GM23338 (cell line): ENCODE measurements at regions not wholly inside any gene's neighbourhood (a gene's known extent, or its start where the extent isn't known, plus 50 kb on each side); places are given as distances from the start of the nearest gene placed in this dataset.

Experiments used
- ATAC-seq: fragments of 200-7000 bp; cut with Tn5 transposase; 3 replicates; pipeline ENCODE4 v1.9.1; 2020
- DNase-seq: peaks from one replicate; pipeline ENCODE4 v3.0.0-alpha.2; 2015; ENCODE audit warnings: low spot score
- H2AFZ ChIP-seq: fragments of 200-600 bp; sonication (generic); 2 replicates; pipeline ENCODE4 v1.8.0; 2016; ENCODE audit warnings: antibody characterized with exemption, mild to moderate bottlenecking, moderate library complexity
- H3F3A ChIP-seq: fragments of 200-600 bp; sonication (generic); replicated peaks from 2 replicates; pipeline ENCODE4 v1.8.0; 2017; ENCODE audit warnings: antibody characterized with exemption, mixed run types, low read depth
- H3K27ac ChIP-seq: fragments of 200-600 bp; sonication (generic); 2 replicates; pipeline ENCODE4 v1.6.1; 2016; ENCODE audit warnings: low read depth
- H3K27me3 ChIP-seq: fragments of 200-600 bp; sonication (generic); 2 replicates; pipeline ENCODE4 v1.8.0; 2016; ENCODE audit warnings: mild to moderate bottlenecking, mixed run types, moderate library complexity; ENCODE audit not compliant: insufficient read depth
- H3K36me3 ChIP-seq: fragments of 200-600 bp; sonication (generic); 2 replicates; pipeline ENCODE4 v1.8.0; 2016; ENCODE audit warnings: mild to moderate bottlenecking; ENCODE audit not compliant: insufficient read depth
- H3K4me1 ChIP-seq: fragments of 200-600 bp; sonication (generic); 2 replicates; pipeline ENCODE4 v1.8.0; 2016; ENCODE audit warnings: mild to moderate bottlenecking, moderate library complexity; ENCODE audit not compliant: insufficient read depth
- H3K4me2 ChIP-seq: fragments of 200-600 bp; sonication (generic); 2 replicates; pipeline ENCODE4 v1.7.1; 2017; ENCODE audit warnings: mixed run types
- H3K4me3 ChIP-seq: fragments of 200-600 bp; sonication (generic); 2 replicates; pipeline ENCODE4 v1.6.1; 2016; ENCODE audit warnings: mixed run types
- H3K79me2 ChIP-seq: fragments of 200-600 bp; sonication (generic); replicated peaks from 2 replicates; pipeline ENCODE4 v1.8.0; 2017; ENCODE audit warnings: mild to moderate bottlenecking; ENCODE audit not compliant: insufficient read depth
- H3K9me2 ChIP-seq: fragments of 200-600 bp; sonication (generic); 2 replicates; pipeline ENCODE4 v1.8.0; 2017; ENCODE audit not compliant: insufficient read depth
- H4K20me1 ChIP-seq: fragments of 200-600 bp; sonication (generic); replicated peaks from 2 replicates; pipeline ENCODE4 v1.8.0; 2017; ENCODE audit warnings: mild to moderate bottlenecking; ENCODE audit not compliant: insufficient read depth
- H3K27ac Mint-ChIP-seq: 2 replicates; pipeline ENCODE4 v1.8.0; 2020; ENCODE audit warnings: inconsistent platforms, mild to moderate bottlenecking, moderate library complexity, mixed read lengths
- H3K27me3 Mint-ChIP-seq: 3 replicates; pipeline ENCODE4 v1.8.0; 2022; ENCODE audit warnings: low read depth, mild to moderate bottlenecking, moderate library complexity, mixed read lengths, inconsistent platforms; ENCODE audit not compliant: insufficient read depth, poor library complexity
- H3K36me3 Mint-ChIP-seq: 3 replicates; pipeline ENCODE4 v1.8.0; 2021; ENCODE audit warnings: low read depth, mild to moderate bottlenecking, inconsistent platforms, moderate library complexity, mixed read lengths
- H3K4me1 Mint-ChIP-seq: 3 replicates; pipeline ENCODE4 v1.8.0; 2020; ENCODE audit warnings: mild to moderate bottlenecking, inconsistent platforms, mixed read lengths
- H3K4me3 Mint-ChIP-seq: 3 replicates; pipeline ENCODE4 v1.8.0; 2021; ENCODE audit warnings: moderate library complexity, mild to moderate bottlenecking, inconsistent platforms, mixed read lengths
- H3K9me3 Mint-ChIP-seq: 3 replicates; pipeline ENCODE4 v1.8.0; 2020; ENCODE audit warnings: moderate library complexity, mild to moderate bottlenecking, inconsistent platforms, mixed read lengths
- CREB1 ChIP-seq: fragments of 250-450 bp; sonication (Bioruptor Pico); IDR thresholded peaks from 2 replicates; pipeline ENCODE4 v1.5.0; 2020; ENCODE audit warnings: low read depth, mild to moderate bottlenecking, moderate library complexity
- EZH2 ChIP-seq: fragments of 200-600 bp; sonication (generic); IDR thresholded peaks from one replicate; pipeline ENCODE4 v1.8.0; 2017; ENCODE audit warnings: antibody characterized with exemption, mild to moderate bottlenecking, low read depth; ENCODE audit not compliant: unreplicated experiment
- EZH2phosphoT487 ChIP-seq: fragments of 200-600 bp; sonication (generic); IDR thresholded peaks from one replicate; pipeline ENCODE4 v1.8.1; 2018; ENCODE audit warnings: antibody characterized with exemption; ENCODE audit not compliant: unreplicated experiment
- JUNB ChIP-seq: IDR thresholded peaks from one replicate; pipeline ENCODE4 v1.6.1; 2016; ENCODE audit warnings: antibody characterized with exemption; ENCODE audit not compliant: unreplicated experiment
- NANOG ChIP-seq: IDR thresholded peaks from 2 replicates; pipeline ENCODE4 v1.6.1; 2016; ENCODE audit warnings: antibody characterized with exemption, borderline replicate concordance
- POLR2AphosphoS5 ChIP-seq: IDR thresholded peaks from 2 replicates; pipeline ENCODE4 v1.6.1; 2016; ENCODE audit warnings: antibody characterized with exemption, low read depth
- STAT1 ChIP-seq: IDR thresholded peaks from one replicate; pipeline ENCODE4 v1.6.1; 2016; ENCODE audit warnings: antibody characterized with exemption; ENCODE audit not compliant: unreplicated experiment
- ZNF114 ChIP-seq: fragments of 250-450 bp; sonication (Bioruptor Pico); IDR thresholded peaks from 2 replicates; pipeline ENCODE4 v1.5.0; 2020; ENCODE audit warnings: mild to moderate bottlenecking, moderate library complexity
- ZNF331 ChIP-seq: fragments of 250-450 bp; sonication (Bioruptor Pico); IDR thresholded peaks from 2 replicates; pipeline ENCODE4 v1.5.0; 2020; ENCODE audit warnings: low read depth, mild to moderate bottlenecking, moderate library complexity
- TF ChIP-seq, protein P1 (sequence below): IDR thresholded peaks from one replicate; pipeline ENCODE4 v1.6.1; 2018; ENCODE audit warnings: antibody characterized with exemption; ENCODE audit not compliant: unreplicated experiment
- TF ChIP-seq, protein P2 (sequence below), 2 experiments: fragments of 200-600 bp in 1 of 2; sonication (generic) in 1 of 2; conservative IDR thresholded peaks; 2 replicates each; pipeline versions ENCODE4 v1.5.1 to v1.6.1; 2016 to 2017; ENCODE audit warnings: antibody characterized with exemption in 2 of 2, low read depth in 2 of 2, mild to moderate bottlenecking in 2 of 2, moderate library complexity in 1 of 2
- TF ChIP-seq, protein P3 (sequence below): IDR thresholded peaks from 2 replicates; pipeline ENCODE4 v1.6.1; 2016; ENCODE audit warnings: antibody characterized with exemption

DNA sequence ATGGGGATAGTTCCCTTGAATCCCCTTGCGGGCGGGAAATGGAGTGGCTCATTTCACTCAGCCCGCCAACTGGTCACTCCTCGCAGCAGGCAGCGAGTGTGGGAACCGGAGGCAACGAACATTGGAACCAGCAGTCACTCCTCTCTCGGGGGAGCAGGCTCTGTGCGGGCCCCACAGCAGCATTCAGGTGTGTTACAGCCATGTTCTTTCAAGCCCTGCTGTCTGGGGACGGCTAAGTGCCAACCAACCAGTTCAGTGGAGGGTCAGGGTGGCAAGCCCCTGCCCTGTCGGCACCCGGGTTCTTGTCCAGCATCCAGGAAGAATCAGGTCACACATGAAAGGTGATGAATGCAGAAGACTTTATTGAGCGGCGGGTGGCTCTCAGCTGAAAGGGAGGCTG, 370.5 kb downstream of the NUF2 start:
- H3K36me3 Mint-ChIP-seq = no peaks in the 10 kb centered on the region; the same call in 2 of the 3 replicates
- H3K4me3 ChIP-seq = no peak overlapping the region
- TF ChIP-seq ZNF331 (no peak), POLR2AphosphoS5 (no peak), NANOG (no peak), STAT1 (no peak), CREB1 (CRISPR knock-in tag) (no peak), JUNB (no peak), EZH2 (no peak), ZNF114 (CRISPR knock-in tag) (no peak), EZH2phosphoT487 (no peak)
- TF ChIP-seq, protein P1, sequence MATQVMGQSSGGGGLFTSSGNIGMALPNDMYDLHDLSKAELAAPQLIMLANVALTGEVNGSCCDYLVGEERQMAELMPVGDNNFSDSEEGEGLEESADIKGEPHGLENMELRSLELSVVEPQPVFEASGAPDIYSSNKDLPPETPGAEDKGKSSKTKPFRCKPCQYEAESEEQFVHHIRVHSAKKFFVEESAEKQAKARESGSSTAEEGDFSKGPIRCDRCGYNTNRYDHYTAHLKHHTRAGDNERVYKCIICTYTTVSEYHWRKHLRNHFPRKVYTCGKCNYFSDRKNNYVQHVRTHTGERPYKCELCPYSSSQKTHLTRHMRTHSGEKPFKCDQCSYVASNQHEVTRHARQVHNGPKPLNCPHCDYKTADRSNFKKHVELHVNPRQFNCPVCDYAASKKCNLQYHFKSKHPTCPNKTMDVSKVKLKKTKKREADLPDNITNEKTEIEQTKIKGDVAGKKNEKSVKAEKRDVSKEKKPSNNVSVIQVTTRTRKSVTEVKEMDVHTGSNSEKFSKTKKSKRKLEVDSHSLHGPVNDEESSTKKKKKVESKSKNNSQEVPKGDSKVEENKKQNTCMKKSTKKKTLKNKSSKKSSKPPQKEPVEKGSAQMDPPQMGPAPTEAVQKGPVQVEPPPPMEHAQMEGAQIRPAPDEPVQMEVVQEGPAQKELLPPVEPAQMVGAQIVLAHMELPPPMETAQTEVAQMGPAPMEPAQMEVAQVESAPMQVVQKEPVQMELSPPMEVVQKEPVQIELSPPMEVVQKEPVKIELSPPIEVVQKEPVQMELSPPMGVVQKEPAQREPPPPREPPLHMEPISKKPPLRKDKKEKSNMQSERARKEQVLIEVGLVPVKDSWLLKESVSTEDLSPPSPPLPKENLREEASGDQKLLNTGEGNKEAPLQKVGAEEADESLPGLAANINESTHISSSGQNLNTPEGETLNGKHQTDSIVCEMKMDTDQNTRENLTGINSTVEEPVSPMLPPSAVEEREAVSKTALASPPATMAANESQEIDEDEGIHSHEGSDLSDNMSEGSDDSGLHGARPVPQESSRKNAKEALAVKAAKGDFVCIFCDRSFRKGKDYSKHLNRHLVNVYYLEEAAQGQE = no peak
- TF ChIP-seq, protein P2, sequence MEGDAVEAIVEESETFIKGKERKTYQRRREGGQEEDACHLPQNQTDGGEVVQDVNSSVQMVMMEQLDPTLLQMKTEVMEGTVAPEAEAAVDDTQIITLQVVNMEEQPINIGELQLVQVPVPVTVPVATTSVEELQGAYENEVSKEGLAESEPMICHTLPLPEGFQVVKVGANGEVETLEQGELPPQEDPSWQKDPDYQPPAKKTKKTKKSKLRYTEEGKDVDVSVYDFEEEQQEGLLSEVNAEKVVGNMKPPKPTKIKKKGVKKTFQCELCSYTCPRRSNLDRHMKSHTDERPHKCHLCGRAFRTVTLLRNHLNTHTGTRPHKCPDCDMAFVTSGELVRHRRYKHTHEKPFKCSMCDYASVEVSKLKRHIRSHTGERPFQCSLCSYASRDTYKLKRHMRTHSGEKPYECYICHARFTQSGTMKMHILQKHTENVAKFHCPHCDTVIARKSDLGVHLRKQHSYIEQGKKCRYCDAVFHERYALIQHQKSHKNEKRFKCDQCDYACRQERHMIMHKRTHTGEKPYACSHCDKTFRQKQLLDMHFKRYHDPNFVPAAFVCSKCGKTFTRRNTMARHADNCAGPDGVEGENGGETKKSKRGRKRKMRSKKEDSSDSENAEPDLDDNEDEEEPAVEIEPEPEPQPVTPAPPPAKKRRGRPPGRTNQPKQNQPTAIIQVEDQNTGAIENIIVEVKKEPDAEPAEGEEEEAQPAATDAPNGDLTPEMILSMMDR (conservative IDR thresholded peaks at IDR 0.05; ENCODE audit: low read depth in 2 of 2) = no peak
- TF ChIP-seq, protein P3, sequence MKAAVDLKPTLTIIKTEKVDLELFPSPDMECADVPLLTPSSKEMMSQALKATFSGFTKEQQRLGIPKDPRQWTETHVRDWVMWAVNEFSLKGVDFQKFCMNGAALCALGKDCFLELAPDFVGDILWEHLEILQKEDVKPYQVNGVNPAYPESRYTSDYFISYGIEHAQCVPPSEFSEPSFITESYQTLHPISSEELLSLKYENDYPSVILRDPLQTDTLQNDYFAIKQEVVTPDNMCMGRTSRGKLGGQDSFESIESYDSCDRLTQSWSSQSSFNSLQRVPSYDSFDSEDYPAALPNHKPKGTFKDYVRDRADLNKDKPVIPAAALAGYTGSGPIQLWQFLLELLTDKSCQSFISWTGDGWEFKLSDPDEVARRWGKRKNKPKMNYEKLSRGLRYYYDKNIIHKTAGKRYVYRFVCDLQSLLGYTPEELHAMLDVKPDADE = no peak

More for the DNA sequence above, 370.5 kb downstream of the NUF2 start:
- Histone ChIP-seq H3K79me2 (no peaks in the 10 kb centered on the region), H3K4me1 (no peaks in the 10 kb centered on the region; the same call in 1 of the 2 replicates), H3K36me3 (no peaks in the 10 kb centered on the region), H2AFZ (peak overlapping the region; percentile 59; the same call in 1 of the 2 replicates), H3K27me3 (no peaks in the 10 kb centered on the region), H3F3A (no peaks in the 10 kb centered on the region), H4K20me1 (no peaks in the 10 kb centered on the region), H3K27ac (no peak overlapping the region), H3K4me2 (no peak overlapping the region), H3K9me2 (no peaks in the 10 kb centered on the region)
- no peaks in the 10 kb centered on the region; the same call in 2 of the 3 replicates for H3K9me3 Mint-ChIP-seq
- ATAC-seq (no peak), DNase-seq (no peak)
- H3K27ac Mint-ChIP-seq = no peak overlapping the region
- no peak overlapping the region for H3K4me3 Mint-ChIP-seq
- H3K4me1 Mint-ChIP-seq = no peaks in the 10 kb centered on the region
- H3K27me3 Mint-ChIP-seq = no peaks in the 10 kb centered on the region
